Liver (tissue), 8 donors: ENCODE measurements at regions not wholly inside any gene's neighbourhood (a gene's known extent, or its start where the extent isn't known, plus 50 kb on each side); places are given as distances from the start of the nearest gene placed in this dataset.

ENCODE experiments used
- DNase-seq: peaks from one replicate; pipeline ENCODE4 v3.0.0-alpha.2; 2017; ENCODE audit warnings: low spot score
- H3K27ac ChIP-seq, 2 donors: one replicate each; pipeline ENCODE4 v1.7.0; 2013; ENCODE audit warnings: inconsistent platforms in 2 of 2, low read length in 2 of 2, control low read depth in 1 of 2, low read depth in 1 of 2, mild to moderate bottlenecking in 1 of 2
- H3K27me3 ChIP-seq, 4 donors: one replicate each; pipeline versions ENCODE4 v1.6.1 to v1.7.0; 2013; ENCODE audit warnings: low read length in 3 of 4, inconsistent platforms in 1 of 4, mild to moderate bottlenecking in 1 of 4, moderate library complexity in 1 of 4; ENCODE audit not compliant: control insufficient read depth in 4 of 4, insufficient read depth in 4 of 4
- H3K36me3 ChIP-seq, 4 donors: one replicate each; pipeline versions ENCODE4 v1.6.1 to v1.7.0; 2013; ENCODE audit warnings: low read length in 3 of 4, mild to moderate bottlenecking in 3 of 4, low read depth in 1 of 4, moderate library complexity in 1 of 4; ENCODE audit not compliant: control insufficient read depth in 4 of 4, insufficient read depth in 3 of 4
- H3K4me1 ChIP-seq, 4 donors: one replicate each; pipeline versions ENCODE4 v1.6.1 to v1.7.0; 2013; ENCODE audit warnings: low read length in 3 of 4, mild to moderate bottlenecking in 3 of 4, moderate library complexity in 1 of 4; ENCODE audit not compliant: control insufficient read depth in 4 of 4, insufficient read depth in 4 of 4
- H3K4me3 ChIP-seq, 3 donors: one replicate each; pipeline versions ENCODE4 v1.6.1 to v1.7.0; 2013; ENCODE audit warnings: low read length in 3 of 3, control low read depth in 1 of 3, low read depth in 1 of 3, mild to moderate bottlenecking in 1 of 3
- H3K9ac ChIP-seq, 2 donors: one replicate each; pipeline ENCODE4 v1.7.0; 2013; ENCODE audit warnings: low read length in 2 of 2, mild to moderate bottlenecking in 2 of 2, moderate library complexity in 2 of 2, control low read depth in 1 of 2, low read depth in 1 of 2
- H3K9me3 ChIP-seq, 4 donors: one replicate each; pipeline versions ENCODE4 v1.6.1 to v1.7.0; 2013; ENCODE audit warnings: low read length in 3 of 4; ENCODE audit not compliant: control insufficient read depth in 4 of 4
- EGR1 ChIP-seq, 2 donors: IDR thresholded peaks; 2 replicates each; pipeline ENCODE4 v1.6.1; 2016 to 2018; ENCODE audit warnings: antibody characterized with exemption in 2 of 2, low read depth in 2 of 2
- FOXA1 ChIP-seq: IDR thresholded peaks from 2 replicates; pipeline ENCODE4 v1.6.1; 2016; ENCODE audit warnings: antibody characterized with exemption
- FOXA2 ChIP-seq: IDR thresholded peaks from 2 replicates; pipeline ENCODE4 v1.6.1; 2016; ENCODE audit warnings: antibody characterized with exemption
- GABPA ChIP-seq, 2 donors: IDR thresholded peaks in 1 of 2; conservative IDR thresholded peaks in 1 of 2; 2 replicates each; pipeline ENCODE4 v1.6.1; 2016; ENCODE audit warnings: antibody characterized with exemption in 2 of 2, mild to moderate bottlenecking in 1 of 2, moderate library complexity in 1 of 2
- HNF4A ChIP-seq, 2 donors: conservative IDR thresholded peaks; 2 replicates each; pipeline ENCODE4 v1.6.1; 2016; ENCODE audit warnings: antibody characterized with exemption in 2 of 2, mild to moderate bottlenecking in 2 of 2
- HNF4G ChIP-seq: IDR thresholded peaks from 2 replicates; pipeline ENCODE4 v1.6.1; 2016; ENCODE audit warnings: antibody characterized with exemption
- JUND ChIP-seq, 2 donors: IDR thresholded peaks; 2 replicates each; pipeline ENCODE4 v1.6.1; 2016; ENCODE audit warnings: antibody characterized with exemption in 2 of 2
- NR2F2 ChIP-seq: IDR thresholded peaks from 2 replicates; pipeline ENCODE4 v1.6.1; 2016; ENCODE audit warnings: antibody characterized with exemption
- RAD21 ChIP-seq, 2 donors: IDR thresholded peaks; 2 replicates each; pipeline ENCODE4 v1.6.1; 2016; ENCODE audit warnings: antibody characterized with exemption in 2 of 2, mild to moderate bottlenecking in 2 of 2
- RXRA ChIP-seq, 2 donors: IDR thresholded peaks; 2 replicates each; pipeline ENCODE4 v1.6.1; 2017 to 2018; ENCODE audit warnings: antibody characterized with exemption in 2 of 2, mild to moderate bottlenecking in 1 of 2
- SP1 ChIP-seq: IDR thresholded peaks from 2 replicates; pipeline ENCODE4 v1.6.1; 2018; ENCODE audit warnings: antibody characterized with exemption, mild to moderate bottlenecking
- TAF1 ChIP-seq: conservative IDR thresholded peaks from 2 replicates; pipeline ENCODE4 v1.6.1; 2016; ENCODE audit warnings: antibody characterized with exemption, mild to moderate bottlenecking
- YY1 ChIP-seq: IDR thresholded peaks from 2 replicates; pipeline ENCODE4 v1.6.1; 2016; ENCODE audit warnings: antibody characterized with exemption, mild to moderate bottlenecking
- WGBS: extraction: QIAGEN DNeasy Blood & Tissue Kit; methylation state at CpG from one replicate; pipeline ENCODE4 v1.1.7; 2013; 5-methylcytosine and 5-hydroxymethylcytosine counted together
- TF ChIP-seq, protein P1 (sequence below): IDR thresholded peaks from 2 replicates; pipeline ENCODE4 v1.6.1; 2016; ENCODE audit warnings: antibody characterized with exemption
- TF ChIP-seq, protein P2 (sequence below): fragments of 150-350 bp; IDR thresholded peaks from 2 replicates; pipeline ENCODE4 v1.5.1; 2017; ENCODE audit warnings: improper control_type of control experiment, low read depth, low read length; ENCODE audit not compliant: missing input control
- TF ChIP-seq, protein P3 (sequence below): IDR thresholded peaks from 2 replicates; pipeline ENCODE4 v1.6.1; 2016; ENCODE audit warnings: antibody characterized with exemption, mild to moderate bottlenecking
- TF ChIP-seq, protein P4 (sequence below): IDR thresholded peaks from 2 replicates; pipeline ENCODE4 v1.6.1; 2016; ENCODE audit warnings: antibody characterized with exemption
- donor health status: healthy.
- donor health status: healthy.
- donor health status: healthy.
- donor health status: healthy.
- donor health status: healthy.

DNA sequence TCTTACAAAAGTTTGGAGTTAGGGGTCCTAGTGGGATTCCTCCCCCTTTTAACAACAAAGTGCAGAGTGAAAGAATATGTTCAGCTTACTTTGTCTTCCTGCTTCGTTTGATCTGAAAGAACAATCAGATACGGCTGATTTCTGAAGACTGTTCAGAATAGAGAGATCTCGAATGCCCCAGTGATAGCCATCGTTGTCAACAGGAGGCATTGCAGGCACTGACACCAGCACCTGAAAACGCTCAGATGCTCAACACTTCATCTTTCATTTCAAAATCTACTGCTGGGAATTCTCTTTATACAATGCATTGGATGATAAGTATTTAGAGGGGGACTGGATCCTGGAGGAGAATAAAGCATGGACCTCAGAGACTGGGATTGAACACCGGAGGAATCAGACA lies 186.3 kb upstream of the TENM3 start:
- no peaks in the 10 kb centered on the region for H3K9me3 ChIP-seq
- no peak overlapping the region for H3K27ac ChIP-seq
- no peak overlapping the region for H3K4me3 ChIP-seq
- no peak overlapping the region for H3K9ac ChIP-seq
- H3K27me3 ChIP-seq = peaks cover 0 to 3% (median 0%) of the 10 kb centered on the region in 4 donors
- H3K4me1 ChIP-seq = no peaks in the 10 kb centered on the region
- TF ChIP-seq HNF4G (no peak), GABPA (IDR thresholded peaks at IDR 0.05 in 1 of 2, conservative IDR thresholded peaks at IDR 0.05 in 1 of 2) (no peak), RAD21 (IDR thresholded peaks at IDR 0.05) (no peak), TAF1 (no peak), FOXA2 (no peak), RXRA (IDR thresholded peaks at IDR 0.05) (no peak), YY1 (no peak), EGR1 (IDR thresholded peaks at IDR 0.05; ENCODE audit: low read depth in 2 of 2) (no peak)
- TF ChIP-seq, protein P1, sequence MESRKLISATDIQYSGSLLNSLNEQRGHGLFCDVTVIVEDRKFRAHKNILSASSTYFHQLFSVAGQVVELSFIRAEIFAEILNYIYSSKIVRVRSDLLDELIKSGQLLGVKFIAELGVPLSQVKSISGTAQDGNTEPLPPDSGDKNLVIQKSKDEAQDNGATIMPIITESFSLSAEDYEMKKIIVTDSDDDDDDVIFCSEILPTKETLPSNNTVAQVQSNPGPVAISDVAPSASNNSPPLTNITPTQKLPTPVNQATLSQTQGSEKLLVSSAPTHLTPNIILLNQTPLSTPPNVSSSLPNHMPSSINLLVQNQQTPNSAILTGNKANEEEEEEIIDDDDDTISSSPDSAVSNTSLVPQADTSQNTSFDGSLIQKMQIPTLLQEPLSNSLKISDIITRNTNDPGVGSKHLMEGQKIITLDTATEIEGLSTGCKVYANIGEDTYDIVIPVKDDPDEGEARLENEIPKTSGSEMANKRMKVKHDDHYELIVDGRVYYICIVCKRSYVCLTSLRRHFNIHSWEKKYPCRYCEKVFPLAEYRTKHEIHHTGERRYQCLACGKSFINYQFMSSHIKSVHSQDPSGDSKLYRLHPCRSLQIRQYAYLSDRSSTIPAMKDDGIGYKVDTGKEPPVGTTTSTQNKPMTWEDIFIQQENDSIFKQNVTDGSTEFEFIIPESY = no peak
- DNase-seq = no peak
- H3K36me3 ChIP-seq = no peaks in the 10 kb centered on the region
- WGBS = 62% methylated on average over 6 of the region's 6 CpGs

DNA sequence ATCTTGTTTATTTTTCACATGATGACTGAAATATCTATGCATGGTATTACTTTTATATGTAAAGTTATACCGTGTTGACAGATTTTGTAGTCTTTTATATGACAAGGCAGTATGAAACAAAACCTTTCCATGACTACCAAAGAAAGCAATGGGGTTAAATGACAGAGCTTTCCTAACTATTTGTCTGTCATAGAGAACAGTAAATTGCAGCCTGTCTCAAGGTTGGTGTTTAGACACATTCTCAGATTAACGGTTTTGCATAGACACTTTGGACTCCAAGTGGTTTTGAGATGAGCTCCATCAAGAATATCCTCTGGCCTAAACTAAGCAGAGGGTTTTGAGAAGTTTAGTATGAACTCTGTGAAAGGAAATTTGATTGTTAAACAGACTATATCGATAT lies 180.7 kb upstream of the TENM3 start:
- WGBS = 55% methylated on average over 3 of the region's 3 CpGs
- H3K36me3 ChIP-seq = no peaks in the 10 kb centered on the region
- no peaks in the 10 kb centered on the region for H3K27me3 ChIP-seq
- H3K9me3 ChIP-seq = no peaks in the 10 kb centered on the region
- no peaks in the 10 kb centered on the region for H3K4me1 ChIP-seq
- no peak overlapping the region for H3K4me3 ChIP-seq
- H3K27ac ChIP-seq = no peak overlapping the region
- H3K9ac ChIP-seq = no peak overlapping the region
- TF ChIP-seq TAF1 (no peak), HNF4G (no peak), YY1 (no peak), FOXA1 (no peak), SP1 (no peak), NR2F2 (no peak), HNF4A (conservative IDR thresholded peaks at IDR 0.05) (no peak), RAD21 (IDR thresholded peaks at IDR 0.05) (no peak), GABPA (IDR thresholded peaks at IDR 0.05 in 1 of 2, conservative IDR thresholded peaks at IDR 0.05 in 1 of 2) (no peak), JUND (IDR thresholded peaks at IDR 0.05) (no peak), RXRA (IDR thresholded peaks at IDR 0.05) (no peak), FOXA2 (no peak)
- TF ChIP-seq, protein P2, sequence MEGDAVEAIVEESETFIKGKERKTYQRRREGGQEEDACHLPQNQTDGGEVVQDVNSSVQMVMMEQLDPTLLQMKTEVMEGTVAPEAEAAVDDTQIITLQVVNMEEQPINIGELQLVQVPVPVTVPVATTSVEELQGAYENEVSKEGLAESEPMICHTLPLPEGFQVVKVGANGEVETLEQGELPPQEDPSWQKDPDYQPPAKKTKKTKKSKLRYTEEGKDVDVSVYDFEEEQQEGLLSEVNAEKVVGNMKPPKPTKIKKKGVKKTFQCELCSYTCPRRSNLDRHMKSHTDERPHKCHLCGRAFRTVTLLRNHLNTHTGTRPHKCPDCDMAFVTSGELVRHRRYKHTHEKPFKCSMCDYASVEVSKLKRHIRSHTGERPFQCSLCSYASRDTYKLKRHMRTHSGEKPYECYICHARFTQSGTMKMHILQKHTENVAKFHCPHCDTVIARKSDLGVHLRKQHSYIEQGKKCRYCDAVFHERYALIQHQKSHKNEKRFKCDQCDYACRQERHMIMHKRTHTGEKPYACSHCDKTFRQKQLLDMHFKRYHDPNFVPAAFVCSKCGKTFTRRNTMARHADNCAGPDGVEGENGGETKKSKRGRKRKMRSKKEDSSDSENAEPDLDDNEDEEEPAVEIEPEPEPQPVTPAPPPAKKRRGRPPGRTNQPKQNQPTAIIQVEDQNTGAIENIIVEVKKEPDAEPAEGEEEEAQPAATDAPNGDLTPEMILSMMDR = no peak
- TF ChIP-seq, protein P3, sequence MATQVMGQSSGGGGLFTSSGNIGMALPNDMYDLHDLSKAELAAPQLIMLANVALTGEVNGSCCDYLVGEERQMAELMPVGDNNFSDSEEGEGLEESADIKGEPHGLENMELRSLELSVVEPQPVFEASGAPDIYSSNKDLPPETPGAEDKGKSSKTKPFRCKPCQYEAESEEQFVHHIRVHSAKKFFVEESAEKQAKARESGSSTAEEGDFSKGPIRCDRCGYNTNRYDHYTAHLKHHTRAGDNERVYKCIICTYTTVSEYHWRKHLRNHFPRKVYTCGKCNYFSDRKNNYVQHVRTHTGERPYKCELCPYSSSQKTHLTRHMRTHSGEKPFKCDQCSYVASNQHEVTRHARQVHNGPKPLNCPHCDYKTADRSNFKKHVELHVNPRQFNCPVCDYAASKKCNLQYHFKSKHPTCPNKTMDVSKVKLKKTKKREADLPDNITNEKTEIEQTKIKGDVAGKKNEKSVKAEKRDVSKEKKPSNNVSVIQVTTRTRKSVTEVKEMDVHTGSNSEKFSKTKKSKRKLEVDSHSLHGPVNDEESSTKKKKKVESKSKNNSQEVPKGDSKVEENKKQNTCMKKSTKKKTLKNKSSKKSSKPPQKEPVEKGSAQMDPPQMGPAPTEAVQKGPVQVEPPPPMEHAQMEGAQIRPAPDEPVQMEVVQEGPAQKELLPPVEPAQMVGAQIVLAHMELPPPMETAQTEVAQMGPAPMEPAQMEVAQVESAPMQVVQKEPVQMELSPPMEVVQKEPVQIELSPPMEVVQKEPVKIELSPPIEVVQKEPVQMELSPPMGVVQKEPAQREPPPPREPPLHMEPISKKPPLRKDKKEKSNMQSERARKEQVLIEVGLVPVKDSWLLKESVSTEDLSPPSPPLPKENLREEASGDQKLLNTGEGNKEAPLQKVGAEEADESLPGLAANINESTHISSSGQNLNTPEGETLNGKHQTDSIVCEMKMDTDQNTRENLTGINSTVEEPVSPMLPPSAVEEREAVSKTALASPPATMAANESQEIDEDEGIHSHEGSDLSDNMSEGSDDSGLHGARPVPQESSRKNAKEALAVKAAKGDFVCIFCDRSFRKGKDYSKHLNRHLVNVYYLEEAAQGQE = no peak
- TF ChIP-seq, protein P1 = no peak
- TF ChIP-seq, protein P4, sequence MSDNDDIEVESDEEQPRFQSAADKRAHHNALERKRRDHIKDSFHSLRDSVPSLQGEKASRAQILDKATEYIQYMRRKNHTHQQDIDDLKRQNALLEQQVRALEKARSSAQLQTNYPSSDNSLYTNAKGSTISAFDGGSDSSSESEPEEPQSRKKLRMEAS = no peak
- DNase-seq = no peak
